ENCODE measurements at regions not wholly inside any gene's neighbourhood (a gene's known extent, or its start where the extent isn't known, plus 50 kb on each side); places are given as distances from the start of the nearest gene placed in this dataset.

GRCh38 chr4:188495169-188495568 is 355.9 kb downstream of the TRIML1 start:
- TF ChIP-seq CTCF (IDR thresholded peaks at IDR 0.05; ENCODE audit: insufficient read depth, low read depth, low read length, missing control alignments) = no peak
- no peak overlapping the region for H3K4me3 ChIP-seq (ENCODE audit: low read length)
- DNase-seq (ENCODE audit: low read depth) = no peak

DNA sequence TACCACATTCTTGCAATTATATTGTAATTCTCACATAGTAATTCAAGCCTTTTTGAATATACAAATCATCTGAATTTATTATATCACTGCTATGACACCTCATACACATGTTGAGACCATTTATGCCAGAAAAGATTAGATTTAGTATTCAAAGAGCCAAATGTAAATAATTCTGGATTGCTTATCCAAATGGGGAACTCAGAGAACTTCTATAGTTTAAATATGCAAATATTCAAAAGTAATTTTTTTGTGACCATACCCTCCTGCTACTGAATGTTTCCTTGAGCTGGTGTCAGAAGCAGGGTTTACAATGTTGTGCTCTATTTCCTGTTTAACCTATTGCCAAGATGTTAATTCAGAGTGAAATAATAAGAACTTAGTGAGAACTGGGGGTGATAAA is 372.2 kb downstream of the TRIML1 start:
- no peak for DNase-seq (ENCODE audit: low read depth)
- H3K4me3 ChIP-seq (ENCODE audit: low read length) = no peak overlapping the region

GRCh38 chr4:188532751-188533150 is 393.5 kb downstream of the TRIML1 start:
- no peak for TF ChIP-seq CTCF (IDR thresholded peaks at IDR 0.05; ENCODE audit: insufficient read depth, low read depth, low read length, missing control alignments)
- H3K4me3 ChIP-seq (ENCODE audit: low read length) = no peak overlapping the region
- DNase-seq (ENCODE audit: low read depth) = no peak

More for the DNA sequence above, 372.2 kb downstream of the TRIML1 start:
- TF ChIP-seq CTCF (IDR thresholded peaks at IDR 0.05; ENCODE audit: insufficient read depth, low read depth, low read length, missing control alignments) = no peak

DNA sequence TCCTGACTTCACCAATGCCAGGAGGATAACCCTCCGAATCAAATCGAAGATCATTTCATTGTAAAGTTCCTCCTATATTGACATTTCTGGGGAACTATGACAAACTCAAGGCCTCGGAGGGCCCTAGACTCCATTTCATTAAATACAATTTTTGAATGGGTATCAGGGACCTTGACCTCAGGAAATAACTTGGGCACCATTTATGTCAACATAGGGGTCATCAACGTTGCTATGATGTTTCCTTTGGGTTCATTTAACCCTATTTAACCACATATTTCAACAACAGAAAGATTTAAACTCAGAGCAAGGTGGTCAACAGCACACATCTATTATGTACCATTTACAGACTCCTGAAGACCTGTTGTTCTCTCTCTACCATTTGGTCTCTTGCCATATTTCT is 395.1 kb downstream of the TRIML1 start:
- H3K4me3 ChIP-seq (ENCODE audit: low read length) = no peak overlapping the region
- no peak for TF ChIP-seq CTCF (IDR thresholded peaks at IDR 0.05; ENCODE audit: insufficient read depth, low read depth, low read length, missing control alignments)
- DNase-seq (ENCODE audit: low read depth) = no peak

GRCh38 chr4:188534917-188535316 is 395.7 kb downstream of the TRIML1 start:
- TF ChIP-seq CTCF (IDR thresholded peaks at IDR 0.05; ENCODE audit: insufficient read depth, low read depth, low read length, missing control alignments) = no peak

GRCh38 chr4:188536826-188537225 is 397.6 kb downstream of the TRIML1 start:
- no peak for DNase-seq (ENCODE audit: low read depth)
- TF ChIP-seq CTCF (IDR thresholded peaks at IDR 0.05; ENCODE audit: insufficient read depth, low read depth, low read length, missing control alignments) = no peak
- no peak overlapping the region for H3K4me3 ChIP-seq (ENCODE audit: low read length)

More at GRCh38 chr4:188534917-188535316, 395.7 kb downstream of the TRIML1 start:
- H3K4me3 ChIP-seq (ENCODE audit: low read length) = no peak overlapping the region
- DNase-seq (ENCODE audit: low read depth) = no peak

GRCh38 chr4:188550296-188550695 is 411.1 kb downstream of the TRIML1 start:
- no peak for DNase-seq (ENCODE audit: low read depth)
- TF ChIP-seq CTCF (IDR thresholded peaks at IDR 0.05; ENCODE audit: insufficient read depth, low read depth, low read length, missing control alignments) = no peak

More at GRCh38 chr4:188550296-188550695, 411.1 kb downstream of the TRIML1 start:
- H3K4me3 ChIP-seq (ENCODE audit: low read length) = no peak overlapping the region
